Activated CD8-positive, alpha-beta T cell treated with anti-CD3 and anti-CD28 coated beads, Interleukin-2, amount 10 ng/mL, durations not matched to agents 7 days and 5 days (primary cell): ENCODE measurements at regions not wholly inside any gene's neighbourhood (a gene's known extent, or its start where the extent isn't known, plus 50 kb on each side); places are given as distances from the start of the nearest gene placed in this dataset.
"Not testable (repeated sequence)": the region's sequence is repeated elsewhere in the genome, so short reads cannot be mapped to it uniquely, and the experiment has no call there.

ENCODE experiments used
- ATAC-seq: fragments of 150-1000 bp; cut with Tn5 transposase; one replicate; pipeline ENCODE4 v1.10.0; 2021; ENCODE audit warnings: moderate library complexity
- CTCF ChIA-PET: fragments of 350-600 bp; sonication (Branson Sonifier 250); formaldehyde crosslinking; loops from one replicate; lab custom pipeline; 2021; ENCODE audit warnings: antibody characterized with exemption; lab: Charles Lee
- POLR2A ChIA-PET: fragments of 350-600 bp; sonication (Branson Sonifier 250); formaldehyde crosslinking; loops from one replicate; lab custom pipeline; 2021; ENCODE audit warnings: antibody characterized with exemption; lab: Charles Lee
- DNase-seq: peaks from one replicate; pipeline ENCODE4 v3.0.0-alpha.2; 2020
- H3K27ac Mint-ChIP-seq: one replicate; pipeline ENCODE4 v1.8.0; 2021; ENCODE audit warnings: mild to moderate bottlenecking, mixed read lengths
- H3K27me3 Mint-ChIP-seq: one replicate; pipeline ENCODE4 v1.8.0; 2021; ENCODE audit warnings: low read depth, mixed read lengths
- H3K36me3 Mint-ChIP-seq: one replicate; pipeline ENCODE4 v1.8.0; 2021; ENCODE audit warnings: low read depth, mixed read lengths
- H3K4me1 Mint-ChIP-seq: one replicate; pipeline ENCODE4 v1.8.0; 2021; ENCODE audit warnings: low read depth, mixed read lengths
- H3K4me3 Mint-ChIP-seq: one replicate; pipeline ENCODE4 v1.8.0; 2021; ENCODE audit warnings: mild to moderate bottlenecking, mixed read lengths
- H3K9me3 Mint-ChIP-seq: one replicate; pipeline ENCODE4 v1.8.0; 2022; ENCODE audit warnings: mixed read lengths; ENCODE audit not compliant: insufficient read depth

- Mint-ChIP-seq H3K27ac (no peak overlapping the region), H3K36me3 (no peaks in the 10 kb centered on the region), H3K4me3 (no peak overlapping the region), H3K9me3 (no peaks in the 10 kb centered on the region), H3K27me3 (no peaks in the 10 kb centered on the region), H3K4me1 (no peaks in the 10 kb centered on the region)
- ATAC-seq (no peak), DNase-seq (no peak)
- CTCF ChIA-PET, result no interaction called here
- POLR2A ChIA-PET, result no interaction called here
Measured at GRCh38 chr5:105101577-105101976, 1539.0 kb upstream of the NUDT12 start.

- Mint-ChIP-seq H3K4me3 (no peak overlapping the region), H3K9me3 (peaks cover 23% of the 10 kb centered on the region), H3K27me3 (no peaks in the 10 kb centered on the region), H3K27ac (no peak overlapping the region), H3K4me1 (no peaks in the 10 kb centered on the region), H3K36me3 (no peaks in the 10 kb centered on the region)
- CTCF ChIA-PET, result no interaction called here
- no peak for DNase-seq
- no peak for ATAC-seq
- POLR2A ChIA-PET, result no interaction called here
Measured at GRCh38 chr5:105088961-105089360, 1526.4 kb upstream of the NUDT12 start.

DNA sequence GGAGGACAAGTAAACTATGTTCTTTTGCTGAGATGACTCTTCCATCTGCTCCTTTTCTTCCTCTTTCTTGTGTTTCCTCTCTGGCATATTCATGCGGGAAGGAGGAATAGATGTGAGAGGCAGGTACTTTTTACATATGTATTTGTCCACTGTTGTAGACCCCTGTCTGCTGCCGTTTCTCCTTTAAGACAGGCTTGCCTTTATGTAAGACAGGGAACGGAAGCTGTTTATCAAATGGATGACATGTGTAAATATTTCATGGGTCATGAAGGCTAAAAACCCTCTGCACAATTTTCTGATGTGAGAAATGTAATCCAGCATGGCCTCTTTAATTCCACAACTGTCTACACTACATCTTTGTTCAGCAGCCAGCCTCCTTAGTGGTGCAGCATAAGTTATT lies 1525.5 kb upstream of the NUDT12 start:
- H3K36me3 Mint-ChIP-seq, result no peaks in the 10 kb centered on the region
- POLR2A ChIA-PET, result no interaction called here
- CTCF ChIA-PET, result no interaction called here
- DNase-seq, result no peak
- H3K27ac Mint-ChIP-seq, result no peak overlapping the region
- peaks cover 18% of the 10 kb centered on the region for H3K9me3 Mint-ChIP-seq
- no peaks in the 10 kb centered on the region for H3K4me1 Mint-ChIP-seq
- no peaks in the 10 kb centered on the region for H3K27me3 Mint-ChIP-seq
- H3K4me3 Mint-ChIP-seq, result no peak overlapping the region
- ATAC-seq, result no peak

- no peaks in the 10 kb centered on the region for H3K4me1 Mint-ChIP-seq
- CTCF ChIA-PET, result no interaction called here
- no peak overlapping the region for H3K27ac Mint-ChIP-seq
- peaks cover 10% of the 10 kb centered on the region for H3K9me3 Mint-ChIP-seq
- H3K27me3 Mint-ChIP-seq, result no peaks in the 10 kb centered on the region
- no peak overlapping the region for H3K4me3 Mint-ChIP-seq
- DNase-seq (no peak), ATAC-seq (no peak)
- POLR2A ChIA-PET, result interaction anchor here (0.6 kb wide), 2 partner anchors 76 to 1191 kb away, joined by 3 to 4 read pairs; no protein-coding TSS in a partner anchor
- H3K36me3 Mint-ChIP-seq, result no peaks in the 10 kb centered on the region
Measured at GRCh38 chr5:105057893-105058292, 1495.3 kb upstream of the NUDT12 start.

- Mint-ChIP-seq H3K4me3 (no peak overlapping the region), H3K36me3 (no peaks in the 10 kb centered on the region), H3K27me3 (no peaks in the 10 kb centered on the region), H3K27ac (no peak overlapping the region), H3K4me1 (no peaks in the 10 kb centered on the region), H3K9me3 (peaks cover 15% of the 10 kb centered on the region)
- ATAC-seq (no peak), DNase-seq (no peak)
- CTCF ChIA-PET, result no interaction called here
- POLR2A ChIA-PET, result interaction anchor here (0.6 kb wide), 1 partner anchor 77 kb away, joined by 3 read pairs; no protein-coding TSS in a partner anchor
Measured at GRCh38 chr5:105057001-105057436, 1494.4 kb upstream of the NUDT12 start.

- no peaks in the 10 kb centered on the region for H3K4me1 Mint-ChIP-seq
- no peak overlapping the region for H3K27ac Mint-ChIP-seq
- ATAC-seq (no peak), DNase-seq (no peak)
- no peaks in the 10 kb centered on the region for H3K36me3 Mint-ChIP-seq
- H3K27me3 Mint-ChIP-seq, result no peaks in the 10 kb centered on the region
- ChIA-PET CTCF (no interaction called here), POLR2A (no interaction called here)
- H3K9me3 Mint-ChIP-seq, result peaks cover 21% of the 10 kb centered on the region
- no peak overlapping the region for H3K4me3 Mint-ChIP-seq
Measured at GRCh38 chr5:105054406-105054805, 1491.8 kb upstream of the NUDT12 start.

- H3K27ac Mint-ChIP-seq, result no peak overlapping the region
- DNase-seq (no peak), ATAC-seq (no peak)
- peaks cover 12% of the 10 kb centered on the region for H3K9me3 Mint-ChIP-seq
- no peaks in the 10 kb centered on the region for H3K4me1 Mint-ChIP-seq
- no peaks in the 10 kb centered on the region for H3K36me3 Mint-ChIP-seq
- POLR2A ChIA-PET, result no interaction called here
- CTCF ChIA-PET, result no interaction called here
- no peaks in the 10 kb centered on the region for H3K27me3 Mint-ChIP-seq
- no peak overlapping the region for H3K4me3 Mint-ChIP-seq
Measured at GRCh38 chr5:105042623-105043022, 1480.0 kb upstream of the NUDT12 start.

GRCh38 chr5:105036814-105037213 lies 1474.2 kb upstream of the NUDT12 start:
- H3K4me1 Mint-ChIP-seq, H3K27me3 Mint-ChIP-seq, H3K36me3 Mint-ChIP-seq, H3K4me3 Mint-ChIP-seq, DNase-seq, POLR2A ChIA-PET, H3K27ac Mint-ChIP-seq, ATAC-seq: not testable (repeated sequence)
- CTCF ChIA-PET, result interaction anchor here (0.8 kb wide), 1 partner anchor 22 kb away, joined by 3 read pairs; no protein-coding TSS in a partner anchor
- H3K9me3 Mint-ChIP-seq, result peaks cover 19% of the 10 kb centered on the region

GRCh38 chr5:105034401-105034763 lies 1471.8 kb upstream of the NUDT12 start:
- Mint-ChIP-seq H3K4me3 (no peak overlapping the region), H3K36me3 (no peaks in the 10 kb centered on the region), H3K4me1 (no peaks in the 10 kb centered on the region), H3K9me3 (peaks cover 19% of the 10 kb centered on the region), H3K27ac (no peak overlapping the region), H3K27me3 (no peaks in the 10 kb centered on the region)
- DNase-seq (no peak), ATAC-seq (no peak)
- ChIA-PET CTCF (no interaction called here), POLR2A (no interaction called here)

- ATAC-seq (no peak), DNase-seq (no peak)
- no peak overlapping the region for H3K4me3 Mint-ChIP-seq
- H3K4me1 Mint-ChIP-seq, result no peaks in the 10 kb centered on the region
- no peaks in the 10 kb centered on the region for H3K27me3 Mint-ChIP-seq
- H3K36me3 Mint-ChIP-seq, result no peaks in the 10 kb centered on the region
- no peak overlapping the region for H3K27ac Mint-ChIP-seq
- peaks cover 19% of the 10 kb centered on the region for H3K9me3 Mint-ChIP-seq
- ChIA-PET CTCF (no interaction called here), POLR2A (no interaction called here)
Measured at GRCh38 chr5:105033637-105034400, 1471.2 kb upstream of the NUDT12 start.

- Mint-ChIP-seq H3K4me3 (no peak overlapping the region), H3K27me3 (no peaks in the 10 kb centered on the region), H3K27ac (no peak overlapping the region), H3K36me3 (no peaks in the 10 kb centered on the region), H3K4me1 (no peaks in the 10 kb centered on the region), H3K9me3 (peaks cover 14% of the 10 kb centered on the region)
- no peak for DNase-seq
- CTCF ChIA-PET, result no interaction called here
- ATAC-seq, result no peak
- POLR2A ChIA-PET, result no interaction called here
Measured at GRCh38 chr5:105032917-105033316, 1470.3 kb upstream of the NUDT12 start.

GRCh38 chr5:105030153-105030552 lies 1467.6 kb upstream of the NUDT12 start:
- Mint-ChIP-seq H3K9me3 (peaks cover 5% of the 10 kb centered on the region), H3K4me3 (no peak overlapping the region), H3K27ac (no peak overlapping the region), H3K36me3 (no peaks in the 10 kb centered on the region), H3K27me3 (no peaks in the 10 kb centered on the region), H3K4me1 (no peaks in the 10 kb centered on the region)
- no peak for ATAC-seq
- POLR2A ChIA-PET, result no interaction called here
- no peak for DNase-seq
- CTCF ChIA-PET, result no interaction called here
